ENCODE measurements at regions not wholly inside any gene's neighbourhood (a gene's known extent, or its start where the extent isn't known, plus 50 kb on each side); places are given as distances from the start of the nearest gene placed in this dataset.

- Histone ChIP-seq H3K4me1 (ENCODE audit: insufficient read depth) (no peaks in the 10 kb centered on the region), H2AFZ (no peak overlapping the region), H3K36me3 (ENCODE audit: insufficient read depth) (no peaks in the 10 kb centered on the region), H3K79me2 (replicated peaks; ENCODE audit: insufficient read depth) (no peaks in the 10 kb centered on the region), H3K4me3 (no peak overlapping the region), H3K27ac (ENCODE audit: low read depth) (no peak overlapping the region), H3K9me2 (ENCODE audit: insufficient read depth) (no peaks in the 10 kb centered on the region), H3K27me3 (ENCODE audit: insufficient read depth) (no peaks in the 10 kb centered on the region), H4K20me1 (replicated peaks; ENCODE audit: insufficient read depth) (no peaks in the 10 kb centered on the region), H3K4me2 (no peak overlapping the region), H3F3A (replicated peaks; ENCODE audit: low read depth) (no peaks in the 10 kb centered on the region)
- Mint-ChIP-seq H3K36me3 (ENCODE audit: low read depth) (no peaks in the 10 kb centered on the region), H3K27me3 (ENCODE audit: insufficient read depth, low read depth, poor library complexity) (peaks cover 3% of the 10 kb centered on the region), H3K27ac (no peak overlapping the region), H3K4me1 (peaks cover 3% of the 10 kb centered on the region; the same call in 1 of the 3 replicates), H3K9me3 (no peaks in the 10 kb centered on the region), H3K4me3 (no peak overlapping the region)
- no peak for TF ChIP-seq CTCF (conservative IDR thresholded peaks at IDR 0.05; ENCODE audit: low read depth in 2 of 2)
- no peak for TF ChIP-seq STAT1 (IDR thresholded peaks at IDR 0.05; ENCODE audit: unreplicated experiment)
- no peak for TF ChIP-seq EZH2phosphoT487 (IDR thresholded peaks at IDR 0.05; ENCODE audit: unreplicated experiment)
- TF ChIP-seq NANOG (IDR thresholded peaks at IDR 0.05; ENCODE audit: borderline replicate concordance) = no peak
- TF ChIP-seq ETS1 (IDR thresholded peaks at IDR 0.05) = no peak
- no peak for ATAC-seq
- DNase-seq (ENCODE audit: low spot score) = no peak
Measured at GRCh38 chr20:39338469-39339376, 376.6 kb downstream of the DHX35 start.

GRCh38 chr20:39333211-39333610, 371.1 kb downstream of the DHX35 start:
- Histone ChIP-seq H3K27ac (ENCODE audit: low read depth) (no peak overlapping the region), H4K20me1 (replicated peaks; ENCODE audit: insufficient read depth) (no peaks in the 10 kb centered on the region), H3F3A (replicated peaks; ENCODE audit: low read depth) (no peaks in the 10 kb centered on the region), H2AFZ (peak overlapping the region; percentile 14; the same call in 1 of the 2 replicates), H3K4me1 (ENCODE audit: insufficient read depth) (no peaks in the 10 kb centered on the region), H3K36me3 (ENCODE audit: insufficient read depth) (no peaks in the 10 kb centered on the region), H3K79me2 (replicated peaks; ENCODE audit: insufficient read depth) (no peaks in the 10 kb centered on the region), H3K27me3 (ENCODE audit: insufficient read depth) (no peaks in the 10 kb centered on the region), H3K4me3 (no peak overlapping the region), H3K4me2 (no peak overlapping the region), H3K9me2 (ENCODE audit: insufficient read depth) (no peaks in the 10 kb centered on the region; the same call in 1 of the 2 replicates)
- Mint-ChIP-seq H3K4me1 (no peaks in the 10 kb centered on the region), H3K27ac (no peak overlapping the region), H3K36me3 (ENCODE audit: low read depth) (no peaks in the 10 kb centered on the region), H3K27me3 (ENCODE audit: insufficient read depth, low read depth, poor library complexity) (peaks cover 3% of the 10 kb centered on the region), H3K4me3 (no peak overlapping the region), H3K9me3 (no peaks in the 10 kb centered on the region)
- TF ChIP-seq ZNF331 (CRISPR knock-in tag; IDR thresholded peaks at IDR 0.05; ENCODE audit: low read depth) = no peak
- ATAC-seq = no peak
- DNase-seq (ENCODE audit: low spot score) = no peak

GRCh38 chr20:39328347-39328746, 366.2 kb downstream of the DHX35 start:
- ATAC-seq = no peak
- Mint-ChIP-seq H3K9me3 (no peaks in the 10 kb centered on the region), H3K36me3 (ENCODE audit: low read depth) (no peaks in the 10 kb centered on the region), H3K4me1 (peaks cover 4% of the 10 kb centered on the region; the same call in 2 of the 3 replicates), H3K27me3 (ENCODE audit: insufficient read depth, low read depth, poor library complexity) (peaks cover 5% of the 10 kb centered on the region), H3K27ac (no peak overlapping the region), H3K4me3 (no peak overlapping the region)
- Histone ChIP-seq H2AFZ (no peak overlapping the region), H3K4me3 (no peak overlapping the region), H3K27me3 (ENCODE audit: insufficient read depth) (no peaks in the 10 kb centered on the region), H3K4me2 (no peak overlapping the region), H3F3A (replicated peaks; ENCODE audit: low read depth) (no peaks in the 10 kb centered on the region), H3K79me2 (replicated peaks; ENCODE audit: insufficient read depth) (no peaks in the 10 kb centered on the region), H3K4me1 (ENCODE audit: insufficient read depth) (peaks cover 6% of the 10 kb centered on the region; the same call in 1 of the 2 replicates), H3K36me3 (ENCODE audit: insufficient read depth) (no peaks in the 10 kb centered on the region), H3K27ac (ENCODE audit: low read depth) (no peak overlapping the region), H4K20me1 (replicated peaks; ENCODE audit: insufficient read depth) (no peaks in the 10 kb centered on the region), H3K9me2 (ENCODE audit: insufficient read depth) (peaks cover 19% of the 10 kb centered on the region)
- DNase-seq (ENCODE audit: low spot score) = no peak
- TF ChIP-seq REST (IDR thresholded peaks at IDR 0.05; ENCODE audit: unreplicated experiment) (no peak), EZH2 (IDR thresholded peaks at IDR 0.05; ENCODE audit: low read depth, unreplicated experiment) (no peak), JUNB (IDR thresholded peaks at IDR 0.05; ENCODE audit: unreplicated experiment) (no peak)
